ENCODE measurements at regions not wholly inside any gene's neighbourhood (a gene's known extent, or its start where the extent isn't known, plus 50 kb on each side); places are given as distances from the start of the nearest gene placed in this dataset.

GRCh38 chrX:39907964-39908661, 189.6 kb downstream of the BCOR start:
- Histone ChIP-seq H3K9ac (ENCODE audit: low read length) (no peak overlapping the region), H3K36me3 (ENCODE audit: insufficient read depth, low read length) (no peaks in the 10 kb centered on the region), H3K27me3 (ENCODE audit: insufficient read depth, low read depth, low read length) (no peaks in the 10 kb centered on the region), H3K9me3 (ENCODE audit: low read length) (no peaks in the 10 kb centered on the region), H3K4me3 (ENCODE audit: low read length) (no peak overlapping the region), H3K4me2 (ENCODE audit: low read length) (no peak overlapping the region), H3F3A (ENCODE audit: insufficient read depth, low read length, poor library complexity, severe bottlenecking) (no peaks in the 10 kb centered on the region), H3K79me2 (replicated peaks; ENCODE audit: insufficient read depth, low read length) (no peaks in the 10 kb centered on the region), H3K27ac (ENCODE audit: low read length) (no peak overlapping the region), H4K20me1 (ENCODE audit: insufficient read depth) (no peaks in the 10 kb centered on the region), H3K9me2 (ENCODE audit: insufficient read depth, low read length) (no peaks in the 10 kb centered on the region), H2AFZ (ENCODE audit: low read depth, low read length) (no peak overlapping the region)
- TF ChIP-seq POLR2AphosphoS5 (IDR thresholded peaks at IDR 0.05) (no peak), EZH2 (IDR thresholded peaks at IDR 0.05; ENCODE audit: borderline replicate concordance, insufficient read depth, low read length, poor library complexity, severe bottlenecking) (no peak), SMC3 (conservative IDR thresholded peaks at IDR 0.05; ENCODE audit: poor library complexity) (no peak), TAF1 (IDR thresholded peaks at IDR 0.05; ENCODE audit: low read depth) (no peak), MXI1 (conservative IDR thresholded peaks at IDR 0.05; ENCODE audit: poor library complexity, severe bottlenecking) (no peak), EP300 (conservative IDR thresholded peaks at IDR 0.05; ENCODE audit: poor library complexity, severe bottlenecking) (no peak), RAD21 (conservative IDR thresholded peaks at IDR 0.05) (no peak)
- TF ChIP-seq, protein P1, sequence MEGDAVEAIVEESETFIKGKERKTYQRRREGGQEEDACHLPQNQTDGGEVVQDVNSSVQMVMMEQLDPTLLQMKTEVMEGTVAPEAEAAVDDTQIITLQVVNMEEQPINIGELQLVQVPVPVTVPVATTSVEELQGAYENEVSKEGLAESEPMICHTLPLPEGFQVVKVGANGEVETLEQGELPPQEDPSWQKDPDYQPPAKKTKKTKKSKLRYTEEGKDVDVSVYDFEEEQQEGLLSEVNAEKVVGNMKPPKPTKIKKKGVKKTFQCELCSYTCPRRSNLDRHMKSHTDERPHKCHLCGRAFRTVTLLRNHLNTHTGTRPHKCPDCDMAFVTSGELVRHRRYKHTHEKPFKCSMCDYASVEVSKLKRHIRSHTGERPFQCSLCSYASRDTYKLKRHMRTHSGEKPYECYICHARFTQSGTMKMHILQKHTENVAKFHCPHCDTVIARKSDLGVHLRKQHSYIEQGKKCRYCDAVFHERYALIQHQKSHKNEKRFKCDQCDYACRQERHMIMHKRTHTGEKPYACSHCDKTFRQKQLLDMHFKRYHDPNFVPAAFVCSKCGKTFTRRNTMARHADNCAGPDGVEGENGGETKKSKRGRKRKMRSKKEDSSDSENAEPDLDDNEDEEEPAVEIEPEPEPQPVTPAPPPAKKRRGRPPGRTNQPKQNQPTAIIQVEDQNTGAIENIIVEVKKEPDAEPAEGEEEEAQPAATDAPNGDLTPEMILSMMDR (IDR thresholded peaks at IDR 0.05; ENCODE audit: poor library complexity, severe bottlenecking), result no peak
- TF ChIP-seq, protein P2, sequence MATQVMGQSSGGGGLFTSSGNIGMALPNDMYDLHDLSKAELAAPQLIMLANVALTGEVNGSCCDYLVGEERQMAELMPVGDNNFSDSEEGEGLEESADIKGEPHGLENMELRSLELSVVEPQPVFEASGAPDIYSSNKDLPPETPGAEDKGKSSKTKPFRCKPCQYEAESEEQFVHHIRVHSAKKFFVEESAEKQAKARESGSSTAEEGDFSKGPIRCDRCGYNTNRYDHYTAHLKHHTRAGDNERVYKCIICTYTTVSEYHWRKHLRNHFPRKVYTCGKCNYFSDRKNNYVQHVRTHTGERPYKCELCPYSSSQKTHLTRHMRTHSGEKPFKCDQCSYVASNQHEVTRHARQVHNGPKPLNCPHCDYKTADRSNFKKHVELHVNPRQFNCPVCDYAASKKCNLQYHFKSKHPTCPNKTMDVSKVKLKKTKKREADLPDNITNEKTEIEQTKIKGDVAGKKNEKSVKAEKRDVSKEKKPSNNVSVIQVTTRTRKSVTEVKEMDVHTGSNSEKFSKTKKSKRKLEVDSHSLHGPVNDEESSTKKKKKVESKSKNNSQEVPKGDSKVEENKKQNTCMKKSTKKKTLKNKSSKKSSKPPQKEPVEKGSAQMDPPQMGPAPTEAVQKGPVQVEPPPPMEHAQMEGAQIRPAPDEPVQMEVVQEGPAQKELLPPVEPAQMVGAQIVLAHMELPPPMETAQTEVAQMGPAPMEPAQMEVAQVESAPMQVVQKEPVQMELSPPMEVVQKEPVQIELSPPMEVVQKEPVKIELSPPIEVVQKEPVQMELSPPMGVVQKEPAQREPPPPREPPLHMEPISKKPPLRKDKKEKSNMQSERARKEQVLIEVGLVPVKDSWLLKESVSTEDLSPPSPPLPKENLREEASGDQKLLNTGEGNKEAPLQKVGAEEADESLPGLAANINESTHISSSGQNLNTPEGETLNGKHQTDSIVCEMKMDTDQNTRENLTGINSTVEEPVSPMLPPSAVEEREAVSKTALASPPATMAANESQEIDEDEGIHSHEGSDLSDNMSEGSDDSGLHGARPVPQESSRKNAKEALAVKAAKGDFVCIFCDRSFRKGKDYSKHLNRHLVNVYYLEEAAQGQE (IDR thresholded peaks at IDR 0.05; ENCODE audit: borderline replicate concordance), result no peak

DNA sequence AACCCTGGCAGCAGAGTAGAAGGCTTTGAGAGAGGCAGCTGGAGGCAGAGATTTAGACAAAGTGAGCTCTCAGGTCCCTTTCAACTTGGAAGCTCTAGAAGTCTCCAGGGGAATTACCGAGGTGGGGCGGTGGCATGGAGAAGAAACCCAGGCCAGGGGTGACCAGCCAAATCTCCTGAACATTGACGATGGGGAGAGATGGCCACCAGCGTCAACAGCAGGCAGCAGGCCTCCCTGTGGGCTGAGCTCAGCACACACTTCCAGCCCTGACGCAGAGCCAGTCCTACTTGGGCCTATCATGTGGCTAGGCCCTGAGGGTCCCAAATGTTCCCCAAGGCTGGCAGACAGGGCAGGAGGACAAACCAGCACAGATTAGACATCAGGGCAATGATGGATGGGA, 187.8 kb downstream of the BCOR start:
- H3K9me2 ChIP-seq (ENCODE audit: insufficient read depth, low read length), result no peaks in the 10 kb centered on the region
- H3K9ac ChIP-seq (ENCODE audit: low read length), result no peak overlapping the region
- H3K4me2 ChIP-seq (ENCODE audit: low read length), result no peak overlapping the region
- H3K79me2 ChIP-seq (replicated peaks; ENCODE audit: insufficient read depth, low read length), result no peaks in the 10 kb centered on the region
- H3K27ac ChIP-seq (ENCODE audit: low read length), result no peak overlapping the region
- H3K36me3 ChIP-seq (ENCODE audit: insufficient read depth, low read length), result no peaks in the 10 kb centered on the region
- no peaks in the 10 kb centered on the region for H3K27me3 ChIP-seq (ENCODE audit: insufficient read depth, low read depth, low read length)
- H4K20me1 ChIP-seq (ENCODE audit: insufficient read depth), result no peaks in the 10 kb centered on the region
- H3K9me3 ChIP-seq (ENCODE audit: low read length), result no peaks in the 10 kb centered on the region
- H3F3A ChIP-seq (ENCODE audit: insufficient read depth, low read length, poor library complexity, severe bottlenecking), result no peaks in the 10 kb centered on the region
- no peak for TF ChIP-seq TAF1 (IDR thresholded peaks at IDR 0.05; ENCODE audit: low read depth)
- TF ChIP-seq, protein P2 (IDR thresholded peaks at IDR 0.05; ENCODE audit: borderline replicate concordance), result no peak
- no peak for TF ChIP-seq EP300 (conservative IDR thresholded peaks at IDR 0.05; ENCODE audit: poor library complexity, severe bottlenecking)
- no peak for TF ChIP-seq EZH2 (IDR thresholded peaks at IDR 0.05; ENCODE audit: borderline replicate concordance, insufficient read depth, low read length, poor library complexity, severe bottlenecking)
- TF ChIP-seq MXI1 (conservative IDR thresholded peaks at IDR 0.05; ENCODE audit: poor library complexity, severe bottlenecking), result no peak
- TF ChIP-seq, protein P1 (IDR thresholded peaks at IDR 0.05; ENCODE audit: poor library complexity, severe bottlenecking), result no peak
- no peak for TF ChIP-seq POLR2AphosphoS5 (IDR thresholded peaks at IDR 0.05)
- no peak for TF ChIP-seq SMC3 (conservative IDR thresholded peaks at IDR 0.05; ENCODE audit: poor library complexity)
- TF ChIP-seq RAD21 (conservative IDR thresholded peaks at IDR 0.05), result no peak
- H3K4me3 ChIP-seq (ENCODE audit: low read length), result no peak overlapping the region
- no peak overlapping the region for H2AFZ ChIP-seq (ENCODE audit: low read depth, low read length)
